ENCODE measurements at regions not wholly inside any gene's neighbourhood (a gene's known extent, or its start where the extent isn't known, plus 50 kb on each side); places are given as distances from the start of the nearest gene placed in this dataset.
"Not testable (repeated sequence)": the region's sequence is repeated elsewhere in the genome, so short reads cannot be mapped to it uniquely, and the experiment has no call there.

DNA sequence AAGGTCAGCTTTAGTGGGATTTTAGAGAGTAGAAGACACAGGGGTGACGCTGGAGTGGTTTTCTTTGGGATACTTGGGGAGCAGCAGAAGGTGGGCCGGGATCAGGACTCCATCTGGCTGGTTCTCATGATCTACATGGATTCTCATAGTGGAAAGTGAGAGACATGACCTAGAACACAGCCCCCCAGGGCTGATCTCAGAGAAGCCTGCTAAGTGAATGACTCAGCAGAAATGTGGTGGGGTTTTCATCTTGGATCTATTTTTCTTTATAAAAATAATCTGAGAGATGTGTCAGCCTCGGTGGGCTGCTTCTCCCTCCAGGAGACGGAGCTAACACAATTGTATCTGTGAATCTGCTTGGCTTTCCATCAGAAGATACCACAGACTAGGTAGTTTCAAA, 484.4 kb downstream of the TMEM121 start:
- TF ChIP-seq, protein P1, sequence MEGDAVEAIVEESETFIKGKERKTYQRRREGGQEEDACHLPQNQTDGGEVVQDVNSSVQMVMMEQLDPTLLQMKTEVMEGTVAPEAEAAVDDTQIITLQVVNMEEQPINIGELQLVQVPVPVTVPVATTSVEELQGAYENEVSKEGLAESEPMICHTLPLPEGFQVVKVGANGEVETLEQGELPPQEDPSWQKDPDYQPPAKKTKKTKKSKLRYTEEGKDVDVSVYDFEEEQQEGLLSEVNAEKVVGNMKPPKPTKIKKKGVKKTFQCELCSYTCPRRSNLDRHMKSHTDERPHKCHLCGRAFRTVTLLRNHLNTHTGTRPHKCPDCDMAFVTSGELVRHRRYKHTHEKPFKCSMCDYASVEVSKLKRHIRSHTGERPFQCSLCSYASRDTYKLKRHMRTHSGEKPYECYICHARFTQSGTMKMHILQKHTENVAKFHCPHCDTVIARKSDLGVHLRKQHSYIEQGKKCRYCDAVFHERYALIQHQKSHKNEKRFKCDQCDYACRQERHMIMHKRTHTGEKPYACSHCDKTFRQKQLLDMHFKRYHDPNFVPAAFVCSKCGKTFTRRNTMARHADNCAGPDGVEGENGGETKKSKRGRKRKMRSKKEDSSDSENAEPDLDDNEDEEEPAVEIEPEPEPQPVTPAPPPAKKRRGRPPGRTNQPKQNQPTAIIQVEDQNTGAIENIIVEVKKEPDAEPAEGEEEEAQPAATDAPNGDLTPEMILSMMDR (IDR thresholded peaks at IDR 0.05): no peak
- no peak overlapping the region for H3K27ac ChIP-seq

GRCh38 chr14:106011631-106012360, 485.4 kb downstream of the TMEM121 start:
- not testable (repeated sequence) for H3K9me3 ChIP-seq

More for the DNA sequence above, 484.4 kb downstream of the TMEM121 start:
- Histone ChIP-seq H3K4me1 (no peaks in the 10 kb centered on the region), H3K27me3 (peaks cover 0 to 51% of the 10 kb centered on the region in 2 donors), H3K36me3 (no peaks in the 10 kb centered on the region), H3K4me3 (no peak overlapping the region), H3K9me3 (no peaks in the 10 kb centered on the region)
- no peak for DNase-seq
- intact Hi-C loops (cut with DNase I): no loop called here
- no peak for ATAC-seq

GRCh38 chr14:106012361-106012725, 486.0 kb downstream of the TMEM121 start:
- peaks cover 0 to 44% of the 10 kb centered on the region in 2 donors for H3K27me3 ChIP-seq
- DNase-seq; H3K4me1 ChIP-seq; H3K4me3 ChIP-seq; H3K27ac ChIP-seq; ATAC-seq; H3K36me3 ChIP-seq; H3K9me3 ChIP-seq; intact Hi-C loops (cut with DNase I): not testable (repeated sequence)

More at GRCh38 chr14:106011631-106012360, 485.4 kb downstream of the TMEM121 start:
- H3K36me3 ChIP-seq; H3K4me3 ChIP-seq; H3K4me1 ChIP-seq; H3K27ac ChIP-seq; intact Hi-C loops (cut with DNase I): not testable (repeated sequence)
- TF ChIP-seq, protein P1 (IDR thresholded peaks at IDR 0.05): peak in 1 of 2 donors; percentile 68
- H3K27me3 ChIP-seq: peaks cover 0 to 46% of the 10 kb centered on the region in 2 donors
- peak in 1 of 4 donors; percentile 94 for DNase-seq
- ATAC-seq: peak; percentile 30

- no peak for ATAC-seq
- intact Hi-C loops (cut with DNase I): no loop called here
- H3K4me3 ChIP-seq: no peak overlapping the region
- H3K36me3 ChIP-seq: no peaks in the 10 kb centered on the region
- H3K9me3 ChIP-seq: no peaks in the 10 kb centered on the region
- H3K27me3 ChIP-seq: peaks cover 0 to 45% of the 10 kb centered on the region in 2 donors
- H3K4me1 ChIP-seq: no peaks in the 10 kb centered on the region
- H3K27ac ChIP-seq: no peak overlapping the region
- DNase-seq: no peak
- TF ChIP-seq, protein P1 (IDR thresholded peaks at IDR 0.05): no peak
These were observed 487.5 kb downstream of the TMEM121 start for GRCh38 chr14:106013879-106014376.

- H3K27ac ChIP-seq; H3K36me3 ChIP-seq; ATAC-seq; H3K9me3 ChIP-seq; H3K4me3 ChIP-seq; H3K4me1 ChIP-seq; intact Hi-C loops (cut with DNase I); DNase-seq: not testable (repeated sequence)
- peaks cover 0 to 38% of the 10 kb centered on the region in 2 donors for H3K27me3 ChIP-seq
These were observed 491.6 kb downstream of the TMEM121 start for GRCh38 chr14:106017952-106018351.

- intact Hi-C loops (cut with DNase I): no loop called here
- no peak for DNase-seq
- H3K27me3 ChIP-seq: peaks cover 0 to 47% of the 10 kb centered on the region in 2 donors
- H3K4me1 ChIP-seq: no peaks in the 10 kb centered on the region
- H3K27ac ChIP-seq: no peak overlapping the region
- peaks cover 0 to 7% of the 10 kb centered on the region in 2 donors for H3K9me3 ChIP-seq
- H3K4me3 ChIP-seq: no peak overlapping the region
- ATAC-seq: no peak
- TF ChIP-seq, protein P1 (IDR thresholded peaks at IDR 0.05): no peak
- H3K36me3 ChIP-seq: no peaks in the 10 kb centered on the region
These were observed 495.4 kb downstream of the TMEM121 start for GRCh38 chr14:106021832-106022231.

DNA sequence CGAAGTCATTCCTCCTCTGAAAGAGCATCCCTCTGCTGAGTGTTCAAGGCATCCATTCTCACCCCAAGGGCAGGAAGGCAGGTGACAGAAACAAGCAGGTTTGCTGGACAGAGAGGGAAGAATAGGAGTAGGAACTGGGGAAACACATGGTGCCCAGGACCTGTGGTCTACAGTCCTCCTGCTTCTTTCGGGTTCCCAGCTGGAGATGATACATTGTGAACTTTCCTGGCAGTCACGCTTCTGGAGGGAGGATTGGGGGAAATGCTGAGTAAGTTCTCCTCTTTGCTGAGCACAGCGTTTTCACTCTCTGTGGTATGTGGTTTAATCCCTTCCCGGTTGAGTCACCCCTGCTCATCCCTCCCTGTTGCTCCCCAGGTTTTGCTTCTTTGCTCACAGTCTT, 496.3 kb downstream of the TMEM121 start:
- peaks cover 0 to 40% of the 10 kb centered on the region in 2 donors for H3K27me3 ChIP-seq
- H3K9me3 ChIP-seq; DNase-seq; H3K4me1 ChIP-seq; H3K27ac ChIP-seq; ATAC-seq; H3K36me3 ChIP-seq; H3K4me3 ChIP-seq; intact Hi-C loops (cut with DNase I): not testable (repeated sequence)

All from left lung (tissue), 4 donors.